HCT116 (cell line): ENCODE measurements at regions not wholly inside any gene's neighbourhood (a gene's known extent, or its start where the extent isn't known, plus 50 kb on each side); places are given as distances from the start of the nearest gene placed in this dataset.
"Not testable (repeated sequence)": the region's sequence is repeated elsewhere in the genome, so short reads cannot be mapped to it uniquely, and the experiment has no call there.

ENCODE experiments used
- ELF1 ChIP-seq: IDR thresholded peaks from 2 replicates; pipeline ENCODE4 v1.6.1; 2012; ENCODE audit warnings: low read depth, borderline replicate concordance
- EZH2 ChIP-seq: fragments of 200-600 bp; sonication (generic); IDR thresholded peaks from 2 replicates; pipeline ENCODE4 v1.6.1; 2017; ENCODE audit warnings: antibody characterized with exemption, mixed run types
- POLR2A ChIP-seq: IDR thresholded peaks from 2 replicates; pipeline ENCODE4 v1.7.0; 2011; ENCODE audit warnings: borderline replicate concordance; ENCODE audit not compliant: insufficient read depth, insufficient read length; ENCODE audit errors: extremely low read depth
- TF ChIP-seq, protein P1 (sequence below), 3 experiments: fragments of 200-600 bp in 1 of 3; sonication (generic) in 1 of 3; IDR thresholded peaks in 2 of 3; conservative IDR thresholded peaks in 1 of 3; 2 replicates each; pipeline ENCODE4 v1.5.1; 2012 to 2017; ENCODE audit warnings: low read depth in 2 of 3, low read length in 2 of 3, antibody characterized with exemption in 1 of 3, borderline replicate concordance in 1 of 3, control low read depth in 1 of 3, mild to moderate bottlenecking in 1 of 3, mixed read lengths in 1 of 3, mixed run types in 1 of 3, moderate library complexity in 1 of 3; ENCODE audit not compliant: insufficient read depth in 1 of 3

DNA sequence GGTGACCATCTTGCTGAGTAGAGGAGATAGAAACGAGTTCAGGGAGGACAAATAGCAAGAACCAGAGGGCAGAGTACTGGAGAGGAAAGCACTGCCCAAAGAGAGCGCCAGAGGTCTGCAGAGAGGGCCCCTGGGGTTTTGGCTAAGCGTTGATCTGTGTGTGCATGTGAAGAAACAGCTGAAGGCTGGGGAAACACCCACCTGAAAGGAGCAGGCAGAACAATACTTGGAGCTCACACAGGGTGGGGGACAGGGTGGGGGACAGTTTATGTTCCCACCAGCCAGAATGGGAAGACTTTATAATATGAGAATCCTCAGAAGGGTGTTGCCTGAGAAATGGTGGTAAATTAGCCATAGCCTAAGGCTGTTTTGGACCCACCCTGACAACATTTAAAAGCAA, 200.4 kb downstream of the NPIPB11 start:
- TF ChIP-seq POLR2A, EZH2, ELF1: not testable (repeated sequence)
- TF ChIP-seq, protein P1, sequence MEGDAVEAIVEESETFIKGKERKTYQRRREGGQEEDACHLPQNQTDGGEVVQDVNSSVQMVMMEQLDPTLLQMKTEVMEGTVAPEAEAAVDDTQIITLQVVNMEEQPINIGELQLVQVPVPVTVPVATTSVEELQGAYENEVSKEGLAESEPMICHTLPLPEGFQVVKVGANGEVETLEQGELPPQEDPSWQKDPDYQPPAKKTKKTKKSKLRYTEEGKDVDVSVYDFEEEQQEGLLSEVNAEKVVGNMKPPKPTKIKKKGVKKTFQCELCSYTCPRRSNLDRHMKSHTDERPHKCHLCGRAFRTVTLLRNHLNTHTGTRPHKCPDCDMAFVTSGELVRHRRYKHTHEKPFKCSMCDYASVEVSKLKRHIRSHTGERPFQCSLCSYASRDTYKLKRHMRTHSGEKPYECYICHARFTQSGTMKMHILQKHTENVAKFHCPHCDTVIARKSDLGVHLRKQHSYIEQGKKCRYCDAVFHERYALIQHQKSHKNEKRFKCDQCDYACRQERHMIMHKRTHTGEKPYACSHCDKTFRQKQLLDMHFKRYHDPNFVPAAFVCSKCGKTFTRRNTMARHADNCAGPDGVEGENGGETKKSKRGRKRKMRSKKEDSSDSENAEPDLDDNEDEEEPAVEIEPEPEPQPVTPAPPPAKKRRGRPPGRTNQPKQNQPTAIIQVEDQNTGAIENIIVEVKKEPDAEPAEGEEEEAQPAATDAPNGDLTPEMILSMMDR (IDR thresholded peaks at IDR 0.05 in 2 of 3, conservative IDR thresholded peaks at IDR 0.05 in 1 of 3; ENCODE audit: borderline replicate concordance in 1 of 3, insufficient read depth in 1 of 3, low read depth in 2 of 3, low read length in 2 of 3): not testable (repeated sequence)
